K562 (cell line): ENCODE measurements at regions not wholly inside any gene's neighbourhood (a gene's known extent, or its start where the extent isn't known, plus 50 kb on each side); places are given as distances from the start of the nearest gene placed in this dataset.
A peak's percentile ranks its signal among the peaks of the same experiment; 100 is the strongest.

Experiments
- AFF4 ChIP-seq: sonication (generic); formaldehyde crosslinking; IDR thresholded peaks from 2 replicates; pipeline ENCODE4 v1.8.0; 2023; ENCODE audit warnings: mild to moderate bottlenecking, missing genetic modification reagents
- ARID2 ChIP-seq: fragments of 450-650 bp; IDR thresholded peaks from 2 replicates; pipeline ENCODE4 v1.6.1; 2017; ENCODE audit warnings: antibody characterized with exemption, mild to moderate bottlenecking
- CTCFL ChIP-seq: IDR thresholded peaks from 2 replicates; pipeline ENCODE4 v1.6.1; 2011; ENCODE audit warnings: borderline replicate concordance, low read depth, mild to moderate bottlenecking, moderate library complexity, low read length; ENCODE audit not compliant: insufficient read depth, poor library complexity, severe bottlenecking
- GMEB1 ChIP-seq: fragments of 250-450 bp; sonication (Bioruptor Pico); IDR thresholded peaks from 2 replicates; pipeline ENCODE4 v1.4.0; 2020; ENCODE audit warnings: mild to moderate bottlenecking
- HNRNPLL ChIP-seq: fragments of 200-400 bp; formaldehyde crosslinking; IDR thresholded peaks from 2 replicates; pipeline ENCODE4 v1.6.1; 2017; ENCODE audit warnings: low read length, low read depth, mild to moderate bottlenecking; ENCODE audit not compliant: poor library complexity, severe bottlenecking
- MAFF ChIP-seq: IDR thresholded peaks from 2 replicates; pipeline ENCODE4 v1.6.1; 2012; ENCODE audit warnings: low read length, improper control_type of control experiment
- PCBP2 ChIP-seq: fragments of 200-400 bp; formaldehyde crosslinking; IDR thresholded peaks from 2 replicates; pipeline ENCODE4 v1.6.1; 2018; ENCODE audit warnings: low read length, low read depth, mild to moderate bottlenecking, moderate library complexity; ENCODE audit not compliant: poor library complexity, severe bottlenecking
- SIRT6 ChIP-seq: IDR thresholded peaks from one replicate; pipeline ENCODE4 v1.6.1; 2012; ENCODE audit warnings: low read depth, mild to moderate bottlenecking, control low read depth, inconsistent platforms, low read length, moderate library complexity
- U2AF1 ChIP-seq: fragments of 200-400 bp; formaldehyde crosslinking; optimal IDR thresholded peaks from 2 replicates; pipeline ENCODE3; 2017; ENCODE audit warnings: mild to moderate bottlenecking, low read depth, low read length, moderate library complexity
- ZBTB9 ChIP-seq: fragments of 450-650 bp; formaldehyde crosslinking; IDR thresholded peaks from 2 replicates; pipeline ENCODE4 v1.4.0; 2020; ENCODE audit warnings: mild to moderate bottlenecking, moderate library complexity
- ZNF175 ChIP-seq: fragments of 200-800 bp; sonication (Bioruptor generic); IDR thresholded peaks from 2 replicates; pipeline ENCODE4 v1.6.1; 2016; ENCODE audit warnings: low read depth, mild to moderate bottlenecking, missing genetic modification characterization, missing compliant biosample characterization
- ZNF232 ChIP-seq: sonication (generic); formaldehyde crosslinking; IDR thresholded peaks from 2 replicates; pipeline ENCODE4 v1.8.0; 2022; ENCODE audit warnings: mild to moderate bottlenecking, missing genetic modification reagents
- TF ChIP-seq, protein P1 (sequence below): fragments of 250-450 bp; sonication (Bioruptor Pico); IDR thresholded peaks from 2 replicates; pipeline ENCODE4 v1.9.0; 2021; ENCODE audit warnings: mild to moderate bottlenecking
- TF ChIP-seq, protein P2 (sequence below): fragments of 450-650 bp; formaldehyde crosslinking; IDR thresholded peaks from 2 replicates; pipeline ENCODE4 v1.4.0; 2020; ENCODE audit warnings: mild to moderate bottlenecking, mixed read lengths
- TF ChIP-seq, protein P3 (sequence below): fragments of 450-650 bp; IDR thresholded peaks from 2 replicates; pipeline ENCODE4 v1.6.1; 2016; ENCODE audit warnings: low read depth, mild to moderate bottlenecking, moderate library complexity

DNA sequence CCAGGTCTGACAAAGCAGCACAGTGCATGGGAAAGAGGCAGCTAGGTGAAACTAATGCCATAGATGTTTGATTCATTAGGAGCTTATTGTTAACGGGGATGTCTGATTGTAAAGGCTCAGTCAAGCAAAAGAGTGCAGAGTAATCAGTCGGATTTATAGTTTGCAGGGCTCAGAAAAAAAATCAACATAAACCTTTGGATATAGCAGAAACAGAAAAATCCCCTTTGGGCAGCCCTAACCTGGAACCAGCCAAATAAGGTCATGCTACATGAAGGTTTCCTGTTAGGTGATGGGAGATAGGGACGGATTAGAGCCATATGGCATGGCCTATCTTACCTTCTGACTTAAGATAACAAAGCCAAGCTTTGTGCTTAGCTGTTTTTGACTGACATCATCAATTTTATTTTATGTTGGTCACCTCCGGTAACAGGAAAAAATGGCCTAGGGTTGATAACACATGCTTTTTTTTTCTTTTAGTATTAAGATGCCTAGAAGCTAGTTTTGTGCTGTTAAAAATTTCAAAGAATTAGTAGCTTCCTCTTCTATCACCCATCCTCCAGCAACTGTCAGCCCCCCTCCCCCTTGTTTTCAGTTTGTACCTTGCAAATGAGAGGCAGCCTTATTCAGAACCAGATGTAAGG is 60.7 kb upstream of the ZEB2 start (continued):
- no peak for TF ChIP-seq SIRT6
- TF ChIP-seq, protein P1, sequence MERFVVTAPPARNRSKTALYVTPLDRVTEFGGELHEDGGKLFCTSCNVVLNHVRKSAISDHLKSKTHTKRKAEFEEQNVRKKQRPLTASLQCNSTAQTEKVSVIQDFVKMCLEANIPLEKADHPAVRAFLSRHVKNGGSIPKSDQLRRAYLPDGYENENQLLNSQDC (CRISPR knock-in tag): no peak
- no peak for TF ChIP-seq GMEB1
- no peak for TF ChIP-seq ARID2
- no peak for TF ChIP-seq HNRNPLL
- TF ChIP-seq, protein P2, sequence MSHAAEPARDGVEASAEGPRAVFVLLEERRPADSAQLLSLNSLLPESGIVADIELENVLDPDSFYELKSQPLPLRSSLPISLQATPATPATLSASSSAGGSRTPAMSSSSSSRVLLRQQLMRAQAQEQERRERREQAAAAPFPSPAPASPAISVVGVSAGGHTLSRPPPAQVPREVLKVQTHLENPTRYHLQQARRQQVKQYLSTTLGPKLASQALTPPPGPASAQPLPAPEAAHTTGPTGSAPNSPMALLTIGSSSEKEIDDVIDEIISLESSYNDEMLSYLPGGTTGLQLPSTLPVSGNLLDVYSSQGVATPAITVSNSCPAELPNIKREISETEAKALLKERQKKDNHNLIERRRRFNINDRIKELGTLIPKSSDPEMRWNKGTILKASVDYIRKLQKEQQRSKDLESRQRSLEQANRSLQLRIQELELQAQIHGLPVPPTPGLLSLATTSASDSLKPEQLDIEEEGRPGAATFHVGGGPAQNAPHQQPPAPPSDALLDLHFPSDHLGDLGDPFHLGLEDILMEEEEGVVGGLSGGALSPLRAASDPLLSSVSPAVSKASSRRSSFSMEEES: no peak
- no peak for TF ChIP-seq ZNF175 (CRISPR knock-in tag)
- TF ChIP-seq U2AF1: no peak
- no peak for TF ChIP-seq ZNF232 (CRISPR knock-in tag)
- TF ChIP-seq PCBP2: no peak
- peak; percentile 74; the same call in 1 of the 2 replicates for TF ChIP-seq MAFF
- TF ChIP-seq CTCFL: no peak
- TF ChIP-seq ZBTB9 (CRISPR knock-in tag): no peak
- TF ChIP-seq, protein P3, sequence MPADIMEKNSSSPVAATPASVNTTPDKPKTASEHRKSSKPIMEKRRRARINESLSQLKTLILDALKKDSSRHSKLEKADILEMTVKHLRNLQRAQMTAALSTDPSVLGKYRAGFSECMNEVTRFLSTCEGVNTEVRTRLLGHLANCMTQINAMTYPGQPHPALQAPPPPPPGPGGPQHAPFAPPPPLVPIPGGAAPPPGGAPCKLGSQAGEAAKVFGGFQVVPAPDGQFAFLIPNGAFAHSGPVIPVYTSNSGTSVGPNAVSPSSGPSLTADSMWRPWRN: no peak; the same call in 1 of the 2 replicates
- TF ChIP-seq AFF4 (CRISPR knock-in tag): no peak
